Muscle layer of duodenum (tissue), 2 donors: ENCODE measurements at regions not wholly inside any gene's neighbourhood (a gene's known extent, or its start where the extent isn't known, plus 50 kb on each side); places are given as distances from the start of the nearest gene placed in this dataset.

Experiments used
- H3K27ac ChIP-seq: one replicate; pipeline ENCODE4 v1.7.0; 2013; ENCODE audit warnings: mild to moderate bottlenecking, low read length
- H3K27me3 ChIP-seq: one replicate; pipeline ENCODE4 v1.7.0; 2013; ENCODE audit warnings: low read depth, mild to moderate bottlenecking, control low read depth, low read length
- H3K36me3 ChIP-seq, 2 donors: one replicate each; pipeline ENCODE4 v1.7.0; 2013; ENCODE audit warnings: low read length in 2 of 2, control low read depth in 1 of 2, mild to moderate bottlenecking in 1 of 2; ENCODE audit not compliant: insufficient read depth in 2 of 2, control insufficient read depth in 1 of 2
- H3K4me1 ChIP-seq, 2 donors: one replicate each; pipeline ENCODE4 v1.7.0; 2013; ENCODE audit warnings: low read length in 2 of 2, mild to moderate bottlenecking in 2 of 2, control low read depth in 1 of 2, moderate library complexity in 1 of 2; ENCODE audit not compliant: insufficient read depth in 2 of 2, control insufficient read depth in 1 of 2
- H3K4me3 ChIP-seq, 2 donors: one replicate each; pipeline ENCODE4 v1.7.0; 2013; ENCODE audit warnings: low read length in 2 of 2, low read depth in 1 of 2, mild to moderate bottlenecking in 1 of 2
- H3K9me3 ChIP-seq, 2 donors: one replicate each; pipeline ENCODE4 v1.7.0; 2013; ENCODE audit warnings: low read length in 2 of 2, control low read depth in 1 of 2, mild to moderate bottlenecking in 1 of 2; ENCODE audit not compliant: control insufficient read depth in 1 of 2
- donor health status: healthy.

GRCh38 chr15:87764461-87765240 is 491.9 kb downstream of the NTRK3 start:
- Histone ChIP-seq H3K4me1 (no peaks in the 10 kb centered on the region), H3K27me3 (no peaks in the 10 kb centered on the region), H3K36me3 (no peaks in the 10 kb centered on the region), H3K4me3 (no peak overlapping the region), H3K27ac (no peak overlapping the region), H3K9me3 (no peaks in the 10 kb centered on the region)

- Histone ChIP-seq H3K27ac (no peak overlapping the region), H3K9me3 (no peaks in the 10 kb centered on the region), H3K4me3 (no peak overlapping the region), H3K36me3 (no peaks in the 10 kb centered on the region), H3K4me1 (no peaks in the 10 kb centered on the region), H3K27me3 (no peaks in the 10 kb centered on the region)
Observed at GRCh38 chr15:87763837-87764236, 492.7 kb downstream of the NTRK3 start.

GRCh38 chr15:87761736-87762509 is 494.6 kb downstream of the NTRK3 start:
- H3K9me3 ChIP-seq = no peaks in the 10 kb centered on the region

GRCh38 chr15:87760547-87761314 is 495.8 kb downstream of the NTRK3 start:
- no peaks in the 10 kb centered on the region for H3K9me3 ChIP-seq
- no peaks in the 10 kb centered on the region for H3K4me1 ChIP-seq
- H3K27me3 ChIP-seq = no peaks in the 10 kb centered on the region
- no peak overlapping the region for H3K4me3 ChIP-seq
- no peaks in the 10 kb centered on the region for H3K36me3 ChIP-seq
- no peak overlapping the region for H3K27ac ChIP-seq

More at GRCh38 chr15:87761736-87762509, 494.6 kb downstream of the NTRK3 start:
- Histone ChIP-seq H3K4me3 (no peak overlapping the region), H3K36me3 (no peaks in the 10 kb centered on the region), H3K4me1 (no peaks in the 10 kb centered on the region), H3K27ac (no peak overlapping the region), H3K27me3 (no peaks in the 10 kb centered on the region)

- H3K9me3 ChIP-seq = no peaks in the 10 kb centered on the region
- H3K4me3 ChIP-seq = no peak overlapping the region
- H3K27ac ChIP-seq = no peak overlapping the region
- no peaks in the 10 kb centered on the region for H3K36me3 ChIP-seq
- H3K27me3 ChIP-seq = no peaks in the 10 kb centered on the region
- no peaks in the 10 kb centered on the region for H3K4me1 ChIP-seq
Observed at GRCh38 chr15:87758794-87759418, 497.6 kb downstream of the NTRK3 start.

- H3K27me3 ChIP-seq = no peaks in the 10 kb centered on the region
- H3K36me3 ChIP-seq = no peaks in the 10 kb centered on the region
- peaks cover 0 to 11% of the 10 kb centered on the region in 2 donors for H3K4me1 ChIP-seq
- no peak overlapping the region for H3K27ac ChIP-seq
- no peaks in the 10 kb centered on the region for H3K9me3 ChIP-seq
- no peak overlapping the region for H3K4me3 ChIP-seq
Observed at GRCh38 chr15:87757084-87757483, 499.5 kb downstream of the NTRK3 start.

- Histone ChIP-seq H3K36me3 (no peaks in the 10 kb centered on the region), H3K4me3 (no peak overlapping the region)
Observed at GRCh38 chr15:87756072-87756471, 500.5 kb downstream of the NTRK3 start.

GRCh38 chr15:87755226-87755625 is 501.3 kb downstream of the NTRK3 start:
- Histone ChIP-seq H3K27ac (no peak overlapping the region), H3K27me3 (no peaks in the 10 kb centered on the region), H3K9me3 (no peaks in the 10 kb centered on the region), H3K36me3 (no peaks in the 10 kb centered on the region), H3K4me1 (peaks cover 0 to 15% of the 10 kb centered on the region in 2 donors), H3K4me3 (no peak overlapping the region)

More at GRCh38 chr15:87756072-87756471, 500.5 kb downstream of the NTRK3 start:
- peaks cover 0 to 15% of the 10 kb centered on the region in 2 donors for H3K4me1 ChIP-seq
- no peaks in the 10 kb centered on the region for H3K27me3 ChIP-seq
- H3K27ac ChIP-seq = no peak overlapping the region
- H3K9me3 ChIP-seq = no peaks in the 10 kb centered on the region

GRCh38 chr15:87753539-87753938 is 503.0 kb downstream of the NTRK3 start:
- no peaks in the 10 kb centered on the region for H3K27me3 ChIP-seq
- no peak overlapping the region for H3K27ac ChIP-seq
- no peaks in the 10 kb centered on the region for H3K36me3 ChIP-seq
- H3K4me1 ChIP-seq = peaks cover 0 to 15% of the 10 kb centered on the region in 2 donors
- H3K9me3 ChIP-seq = no peaks in the 10 kb centered on the region
- H3K4me3 ChIP-seq = no peak overlapping the region

- Histone ChIP-seq H3K4me3 (no peak overlapping the region), H3K27ac (no peak overlapping the region), H3K27me3 (no peaks in the 10 kb centered on the region), H3K9me3 (no peaks in the 10 kb centered on the region), H3K4me1 (peaks cover 0 to 15% of the 10 kb centered on the region in 2 donors), H3K36me3 (no peaks in the 10 kb centered on the region)
Observed at GRCh38 chr15:87752250-87752951, 504.1 kb downstream of the NTRK3 start.
